WTC11 (cell line): ENCODE measurements at regions not wholly inside any gene's neighbourhood (a gene's known extent, or its start where the extent isn't known, plus 50 kb on each side); places are given as distances from the start of the nearest gene placed in this dataset.

Experiments used
- ETV6 ChIP-seq: sonication (generic); formaldehyde crosslinking; IDR thresholded peaks from 2 replicates; pipeline ENCODE4 v1.8.1; 2022; ENCODE audit warnings: mild to moderate bottlenecking, missing genetic modification reagents
- FOXJ3 ChIP-seq: sonication (generic); formaldehyde crosslinking; IDR thresholded peaks from 2 replicates; pipeline ENCODE4 v1.9.0; 2021; ENCODE audit warnings: missing genetic modification reagents, mild to moderate bottlenecking, borderline replicate concordance
- TF ChIP-seq, protein P1 (sequence below): sonication (generic); formaldehyde crosslinking; IDR thresholded peaks from 2 replicates; pipeline ENCODE4 v1.8.1; 2023; ENCODE audit warnings: mild to moderate bottlenecking, missing genetic modification reagents
- TF ChIP-seq, protein P2 (sequence below): fragments of 200-600 bp; IDR thresholded peaks from 2 replicates; pipeline ENCODE4 v1.8.0; 2022; ENCODE audit warnings: antibody characterized with exemption

DNA sequence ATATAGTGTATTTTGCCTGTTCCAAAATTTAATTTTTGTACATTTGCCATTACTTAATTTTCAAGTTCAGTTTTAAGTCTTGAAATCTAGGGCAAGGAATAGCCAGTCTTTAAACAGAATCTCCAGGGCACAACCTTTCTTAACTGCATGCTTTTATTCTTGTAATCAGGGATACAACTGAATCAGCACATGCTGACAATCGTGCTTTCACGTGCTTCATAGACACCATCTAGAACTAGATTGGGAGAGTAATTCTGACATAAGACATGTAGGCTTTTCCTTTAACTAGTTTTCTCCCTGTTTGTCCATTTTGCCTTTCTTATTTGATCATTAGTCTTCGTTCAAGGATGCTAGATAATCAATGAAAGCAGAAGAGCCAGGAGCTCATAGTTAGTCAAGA lies 650.4 kb upstream of the CADM2 start:
- TF ChIP-seq FOXJ3 (CRISPR knock-in tag) (no peak), ETV6 (CRISPR knock-in tag) (no peak)
- TF ChIP-seq, protein P1, sequence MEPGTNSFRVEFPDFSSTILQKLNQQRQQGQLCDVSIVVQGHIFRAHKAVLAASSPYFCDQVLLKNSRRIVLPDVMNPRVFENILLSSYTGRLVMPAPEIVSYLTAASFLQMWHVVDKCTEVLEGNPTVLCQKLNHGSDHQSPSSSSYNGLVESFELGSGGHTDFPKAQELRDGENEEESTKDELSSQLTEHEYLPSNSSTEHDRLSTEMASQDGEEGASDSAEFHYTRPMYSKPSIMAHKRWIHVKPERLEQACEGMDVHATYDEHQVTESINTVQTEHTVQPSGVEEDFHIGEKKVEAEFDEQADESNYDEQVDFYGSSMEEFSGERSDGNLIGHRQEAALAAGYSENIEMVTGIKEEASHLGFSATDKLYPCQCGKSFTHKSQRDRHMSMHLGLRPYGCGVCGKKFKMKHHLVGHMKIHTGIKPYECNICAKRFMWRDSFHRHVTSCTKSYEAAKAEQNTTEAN (CRISPR knock-in tag), result no peak
- TF ChIP-seq, protein P2, sequence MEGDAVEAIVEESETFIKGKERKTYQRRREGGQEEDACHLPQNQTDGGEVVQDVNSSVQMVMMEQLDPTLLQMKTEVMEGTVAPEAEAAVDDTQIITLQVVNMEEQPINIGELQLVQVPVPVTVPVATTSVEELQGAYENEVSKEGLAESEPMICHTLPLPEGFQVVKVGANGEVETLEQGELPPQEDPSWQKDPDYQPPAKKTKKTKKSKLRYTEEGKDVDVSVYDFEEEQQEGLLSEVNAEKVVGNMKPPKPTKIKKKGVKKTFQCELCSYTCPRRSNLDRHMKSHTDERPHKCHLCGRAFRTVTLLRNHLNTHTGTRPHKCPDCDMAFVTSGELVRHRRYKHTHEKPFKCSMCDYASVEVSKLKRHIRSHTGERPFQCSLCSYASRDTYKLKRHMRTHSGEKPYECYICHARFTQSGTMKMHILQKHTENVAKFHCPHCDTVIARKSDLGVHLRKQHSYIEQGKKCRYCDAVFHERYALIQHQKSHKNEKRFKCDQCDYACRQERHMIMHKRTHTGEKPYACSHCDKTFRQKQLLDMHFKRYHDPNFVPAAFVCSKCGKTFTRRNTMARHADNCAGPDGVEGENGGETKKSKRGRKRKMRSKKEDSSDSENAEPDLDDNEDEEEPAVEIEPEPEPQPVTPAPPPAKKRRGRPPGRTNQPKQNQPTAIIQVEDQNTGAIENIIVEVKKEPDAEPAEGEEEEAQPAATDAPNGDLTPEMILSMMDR, result no peak
